ENCODE measurements at regions not wholly inside any gene's neighbourhood (a gene's known extent, or its start where the extent isn't known, plus 50 kb on each side); places are given as distances from the start of the nearest gene placed in this dataset.

DNA sequence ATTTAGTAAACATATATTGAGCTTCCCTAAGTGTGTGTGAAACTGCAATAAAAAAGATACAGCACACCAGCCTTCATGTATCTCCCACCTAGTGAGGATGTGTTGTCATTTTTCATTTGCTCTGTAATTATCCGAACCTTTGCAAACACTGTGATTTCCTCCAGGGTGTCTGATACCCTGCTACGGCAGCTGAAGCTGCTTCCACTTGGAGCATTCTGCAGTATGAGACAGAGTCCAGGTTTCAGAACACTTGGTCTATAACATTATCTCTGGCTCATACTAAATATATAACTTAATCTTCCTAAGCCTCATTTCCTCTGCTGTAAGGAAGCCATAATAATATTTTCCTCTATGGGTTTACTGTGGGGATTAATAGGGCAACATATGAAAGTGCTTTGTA, 1338.1 kb upstream of the SLC10A2 start:
- DNase-seq = no peak

GRCh38 chr13:104389691-104390090, 1323.5 kb upstream of the SLC10A2 start:
- no peak for DNase-seq

GRCh38 chr13:104387510-104387909, 1321.3 kb upstream of the SLC10A2 start:
- DNase-seq = no peak

- no peak for DNase-seq
Measured at GRCh38 chr13:104385404-104385803, 1319.2 kb upstream of the SLC10A2 start.

DNA sequence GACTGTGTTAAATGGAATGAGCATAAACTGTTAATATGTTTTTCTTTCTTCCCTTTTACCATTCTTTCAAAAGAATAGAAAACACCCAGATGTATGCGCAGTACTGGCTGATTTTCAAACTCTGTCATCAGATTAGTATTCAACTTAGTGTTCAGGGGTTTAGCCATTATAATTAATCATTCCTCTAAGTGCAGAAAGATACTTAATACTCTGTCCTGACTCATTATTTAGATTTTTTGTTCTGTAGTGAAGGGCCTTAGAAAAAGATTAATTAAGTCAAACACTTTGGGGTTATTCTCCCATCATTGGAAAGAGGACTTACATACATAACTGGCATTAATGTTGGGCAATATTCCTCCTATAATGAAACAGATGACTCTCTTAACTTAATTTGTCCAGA, 1316.7 kb upstream of the SLC10A2 start:
- DNase-seq = no peak

DNA sequence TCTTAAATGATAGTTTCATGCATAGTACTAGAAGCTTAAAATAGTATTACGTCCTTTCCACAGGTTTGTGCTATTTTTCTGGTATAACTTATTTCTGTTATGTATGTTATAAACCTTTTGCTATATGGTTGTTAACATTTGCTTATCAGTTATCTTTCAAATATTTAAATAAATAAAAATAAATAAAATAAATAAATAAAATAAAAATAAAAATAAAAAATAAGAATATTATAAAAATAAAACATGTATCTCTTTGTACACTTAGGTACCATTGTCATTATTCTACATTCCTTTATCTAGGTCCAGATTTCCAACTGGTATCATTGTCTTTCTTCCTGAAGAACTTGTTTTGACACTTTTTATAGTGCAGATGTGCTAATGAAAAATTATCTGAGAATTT, 1310.4 kb upstream of the SLC10A2 start:
- DNase-seq = no peak

DNA sequence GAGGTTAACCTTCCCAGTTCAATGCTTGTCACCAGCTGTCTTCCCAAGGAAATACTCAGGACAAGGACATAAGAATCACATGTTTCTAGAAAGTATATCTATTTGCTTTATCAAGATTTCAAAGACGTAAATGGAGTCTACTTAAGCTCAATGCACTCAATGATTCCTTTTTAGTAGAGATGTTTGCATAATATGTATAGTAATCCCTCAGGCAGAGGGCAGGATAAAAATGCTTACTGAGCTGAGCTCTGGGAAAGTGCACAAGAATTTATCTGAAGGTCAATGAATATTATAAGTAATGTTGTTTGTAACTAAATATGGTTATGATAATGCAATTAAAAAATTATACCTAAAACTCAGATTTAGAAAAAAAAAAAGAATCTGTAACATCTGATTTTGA, 1309.4 kb upstream of the SLC10A2 start:
- DNase-seq = no peak

DNA sequence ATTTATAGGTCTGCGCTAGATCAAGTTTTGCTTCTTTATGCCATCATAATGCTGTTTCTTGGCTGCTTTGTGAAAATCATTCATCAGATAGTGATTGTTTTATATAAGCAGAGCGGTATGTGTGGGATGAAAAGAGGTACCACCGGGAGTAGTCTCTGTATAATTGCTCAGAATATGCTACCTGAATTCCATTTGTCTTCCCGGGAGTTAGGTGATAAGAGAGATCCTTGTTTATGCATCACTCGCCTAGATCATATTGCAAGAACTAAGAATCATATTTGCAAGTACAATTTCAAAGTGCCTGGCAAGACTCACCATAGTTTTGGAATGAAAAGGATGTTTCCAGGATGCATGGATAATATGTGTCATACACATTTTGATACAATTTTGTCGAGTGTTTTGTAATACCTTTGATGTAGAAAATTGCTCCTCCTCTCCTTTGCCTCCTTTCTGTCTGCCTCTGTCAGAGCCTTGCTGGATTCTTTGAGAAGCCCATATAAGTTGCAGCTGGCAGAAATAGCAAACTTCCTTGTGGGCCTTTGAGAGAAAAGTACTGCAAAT, 1306.0 kb upstream of the SLC10A2 start:
- no peak for DNase-seq

GRCh38 chr13:104365430-104365829, 1299.2 kb upstream of the SLC10A2 start:
- DNase-seq = no peak

DNA sequence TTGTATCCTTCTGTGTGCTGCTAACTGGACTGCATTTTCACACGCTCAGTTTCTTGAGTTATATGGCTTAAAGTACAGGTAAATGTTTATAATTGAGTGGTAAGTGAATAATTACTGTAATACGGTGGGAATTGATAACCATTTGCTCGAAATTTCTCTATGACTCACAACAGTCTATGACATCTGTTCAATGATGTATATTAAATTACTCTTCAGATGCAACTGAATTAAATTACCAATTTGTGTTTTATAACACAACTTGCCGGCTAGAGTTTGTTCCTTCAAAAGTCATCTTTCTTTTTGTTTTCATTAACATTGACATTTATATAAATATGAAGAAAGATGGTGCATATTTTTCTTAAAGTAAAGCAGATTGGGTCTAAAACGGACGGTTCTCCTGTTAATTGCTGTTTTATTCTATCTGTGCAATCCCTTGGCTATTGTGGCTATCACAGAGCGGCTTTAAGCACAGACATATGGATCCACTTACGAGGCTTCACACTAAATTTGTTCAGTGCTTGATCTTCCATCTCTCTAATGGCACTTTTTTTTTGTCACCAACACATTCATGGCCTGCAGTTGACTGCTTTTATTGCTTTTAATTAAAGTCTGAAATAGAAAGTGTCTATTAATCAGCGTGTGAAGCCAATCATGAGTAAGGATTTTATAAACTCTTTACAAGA, 1291.6 kb upstream of the SLC10A2 start:
- no peak for DNase-seq

- DNase-seq = no peak
Measured at GRCh38 chr13:104357174-104357573, 1291.0 kb upstream of the SLC10A2 start.

GRCh38 chr13:104355041-104355670, 1288.9 kb upstream of the SLC10A2 start:
- no peak for DNase-seq

- no peak for DNase-seq
Measured at GRCh38 chr13:104327211-104327610, 1261.0 kb upstream of the SLC10A2 start.

DNA sequence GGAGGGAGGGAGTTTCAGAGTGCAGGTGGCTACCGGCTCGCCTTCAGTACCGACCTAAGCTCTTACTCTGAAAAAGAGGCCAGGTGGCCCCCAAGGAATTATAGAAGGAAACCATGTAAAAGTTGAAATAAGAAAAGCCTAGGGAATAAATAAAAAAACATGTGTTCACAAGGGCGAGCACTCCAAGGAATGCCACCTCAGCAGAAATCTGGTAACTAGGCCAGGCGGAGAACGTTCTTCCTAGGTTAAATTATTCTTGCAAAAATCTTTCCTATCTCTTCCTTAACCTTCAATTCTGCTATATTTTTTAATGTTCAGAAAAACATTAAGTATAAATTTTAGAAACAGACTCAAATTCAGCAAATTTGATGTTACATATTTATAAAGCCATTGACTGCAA, 1260.3 kb upstream of the SLC10A2 start:
- DNase-seq = no peak

- DNase-seq = no peak
Measured at GRCh38 chr13:104321756-104322155, 1255.5 kb upstream of the SLC10A2 start.

DNA sequence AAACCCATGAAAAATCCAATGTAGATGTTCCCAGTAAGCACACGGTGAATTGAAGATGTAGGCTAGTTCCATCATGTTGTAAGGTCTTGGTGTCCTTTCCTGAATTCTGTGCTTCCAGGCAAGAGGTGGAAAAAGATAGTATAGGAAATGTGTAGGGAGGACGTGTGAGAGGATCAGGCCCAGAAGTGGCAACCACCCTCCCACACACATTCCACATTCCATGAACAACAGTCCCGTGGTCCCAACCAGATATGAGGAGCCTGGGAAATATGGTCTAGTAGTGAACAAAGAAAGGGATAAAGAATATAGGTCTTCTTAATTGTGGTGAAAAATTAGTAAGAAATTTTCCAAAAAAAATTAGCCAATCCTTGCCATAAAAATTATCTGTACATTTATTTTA, 1254.2 kb upstream of the SLC10A2 start:
- no peak for DNase-seq

GRCh38 chr13:104318121-104318520, 1251.9 kb upstream of the SLC10A2 start:
- peak in 1 of 14 donors; percentile 0 for DNase-seq

- DNase-seq = no peak
Measured at GRCh38 chr13:104315606-104316005, 1249.4 kb upstream of the SLC10A2 start.

DNA sequence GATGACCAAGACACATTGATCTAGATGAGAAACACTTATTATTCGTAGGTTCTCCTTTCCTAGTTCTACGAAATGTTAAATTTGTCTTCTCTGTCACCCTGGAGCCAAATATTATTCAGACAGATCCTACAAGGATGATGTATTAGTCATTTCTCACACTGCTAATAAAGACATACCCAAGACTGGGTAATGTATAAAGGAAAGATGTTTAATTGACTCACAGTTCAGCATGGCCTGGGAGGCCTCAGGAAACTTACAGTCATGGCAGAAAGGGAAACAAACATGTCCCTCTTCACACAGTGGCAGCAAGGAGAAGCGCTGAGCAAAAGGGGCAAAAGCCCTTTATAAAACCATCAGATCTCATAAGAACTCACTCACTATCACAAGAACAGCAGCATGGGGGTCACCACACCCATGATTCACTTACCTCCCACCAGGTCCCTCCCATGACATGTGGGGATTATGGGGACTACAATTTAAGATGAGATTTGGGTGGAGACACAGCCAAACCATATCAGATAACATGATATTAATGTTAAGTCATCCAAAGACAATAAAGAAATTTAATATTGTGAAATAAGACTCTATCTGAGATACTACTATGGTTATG, 1248.8 kb upstream of the SLC10A2 start:
- no peak for DNase-seq

- DNase-seq = no peak
Measured at GRCh38 chr13:104314321-104314720, 1248.1 kb upstream of the SLC10A2 start.

- no peak for DNase-seq
Measured at GRCh38 chr13:104310861-104311260, 1244.6 kb upstream of the SLC10A2 start.

DNA sequence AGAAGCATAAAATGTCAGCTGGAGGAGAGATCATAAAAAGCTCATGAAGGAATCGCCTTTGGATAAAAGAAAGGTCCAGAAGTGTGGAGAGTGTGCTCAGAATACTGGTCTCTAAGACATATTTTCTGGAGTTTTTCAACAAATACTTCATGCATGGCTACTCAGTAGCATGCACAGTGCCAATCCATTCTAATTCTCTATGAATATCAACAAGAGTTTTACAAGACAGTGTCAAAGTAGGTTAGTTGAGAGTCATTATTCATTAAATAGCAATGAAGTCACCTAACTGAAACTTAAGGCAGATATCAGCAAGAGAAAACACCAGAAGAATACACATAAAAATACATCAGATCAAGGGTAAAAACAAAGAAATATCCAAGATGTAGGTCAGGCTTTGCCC, 1243.2 kb upstream of the SLC10A2 start:
- DNase-seq = no peak

- no peak for DNase-seq
Measured at GRCh38 chr13:104301171-104301975, 1235.2 kb upstream of the SLC10A2 start.
